SH-SY5Y (cell line): ENCODE measurements at regions not wholly inside any gene's neighbourhood (a gene's known extent, or its start where the extent isn't known, plus 50 kb on each side); places are given as distances from the start of the nearest gene placed in this dataset.

Experiments
- GATA2 ChIP-seq: IDR thresholded peaks from 2 replicates; pipeline ENCODE4 v1.6.1; 2011; ENCODE audit warnings: mild to moderate bottlenecking, low read depth, low read length
- GATA3 ChIP-seq: IDR thresholded peaks from 2 replicates; pipeline ENCODE4 v1.6.1; 2011; ENCODE audit warnings: low read depth, mild to moderate bottlenecking, low read length, moderate library complexity

DNA sequence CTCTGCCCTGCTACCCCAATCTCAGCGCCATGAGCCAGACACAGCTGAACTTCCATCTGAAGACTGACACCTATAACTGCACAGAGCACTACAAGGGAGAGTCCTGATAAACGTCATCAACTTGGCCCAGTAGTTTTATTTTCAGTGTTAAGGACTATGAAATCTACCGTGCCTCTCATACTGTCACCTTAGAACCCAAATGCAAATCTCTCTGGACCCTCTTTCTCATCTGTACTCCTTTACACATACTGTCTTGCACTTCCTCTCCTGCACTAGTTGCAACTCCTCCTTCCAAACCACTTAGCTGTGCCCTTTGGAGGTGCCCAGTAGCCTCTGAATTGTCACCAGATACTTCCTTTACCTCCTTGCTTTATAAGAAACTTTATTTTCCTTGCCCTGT, 420.2 kb upstream of the CNKSR2 start:
- TF ChIP-seq GATA2 (no peak), GATA3 (no peak)

DNA sequence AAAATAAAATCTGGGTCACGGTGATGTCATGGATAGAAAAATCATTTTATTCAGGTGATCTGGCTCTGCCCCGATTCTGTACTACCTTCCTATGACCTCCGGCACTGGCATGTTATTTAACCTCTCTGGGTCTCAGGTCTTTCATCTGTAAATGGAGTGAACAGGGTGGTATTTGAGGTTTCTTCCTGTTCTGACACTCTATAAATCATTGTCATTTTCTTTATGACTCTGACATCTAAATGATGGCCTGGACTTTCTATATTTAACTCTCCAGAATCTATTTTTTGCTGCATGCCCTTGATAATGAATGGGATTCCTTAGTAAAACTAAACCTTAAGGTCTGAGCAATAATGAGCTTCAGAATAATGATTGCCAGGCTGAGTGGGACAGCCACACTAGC, 422.0 kb upstream of the CNKSR2 start:
- TF ChIP-seq GATA3 (no peak), GATA2 (no peak)

DNA sequence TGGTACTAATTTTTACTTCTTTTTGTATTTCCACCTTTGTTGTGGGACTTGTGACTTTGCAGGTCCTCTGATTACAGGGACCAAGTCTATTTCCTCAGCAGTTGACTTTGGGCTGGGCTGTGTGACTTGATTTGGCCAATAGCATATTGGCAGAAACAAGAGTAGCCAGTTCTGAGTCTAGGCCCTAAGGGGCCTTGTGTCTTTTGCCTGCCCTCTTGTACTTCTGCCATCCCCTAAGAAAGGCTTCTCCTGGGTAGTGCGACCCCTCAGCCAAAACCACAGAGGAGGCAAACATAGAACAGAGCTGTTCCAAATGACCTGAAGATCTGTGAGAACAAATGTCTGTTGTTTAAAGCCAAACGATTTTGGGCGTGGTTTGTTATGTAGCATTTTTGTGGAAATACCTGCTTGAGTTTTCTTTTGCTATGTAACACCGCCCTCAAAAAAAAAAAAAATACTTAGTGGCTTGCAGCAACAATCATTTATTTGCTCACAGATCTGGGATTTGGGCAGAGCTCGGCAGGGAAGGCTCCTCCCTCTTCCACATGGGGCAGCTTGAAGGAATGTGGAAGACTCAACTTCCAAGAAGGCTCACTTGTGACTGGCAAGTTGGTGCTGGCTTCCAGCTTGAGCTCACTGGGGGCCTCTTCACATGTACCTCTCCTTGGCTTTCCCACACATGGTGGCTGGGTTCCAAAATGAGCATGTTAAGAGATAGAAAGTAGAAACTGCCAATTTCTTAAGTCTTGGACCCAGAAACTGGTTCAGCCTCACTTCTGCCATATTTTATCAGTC, 423.0 kb upstream of the CNKSR2 start:
- no peak for TF ChIP-seq GATA3
- no peak for TF ChIP-seq GATA2

DNA sequence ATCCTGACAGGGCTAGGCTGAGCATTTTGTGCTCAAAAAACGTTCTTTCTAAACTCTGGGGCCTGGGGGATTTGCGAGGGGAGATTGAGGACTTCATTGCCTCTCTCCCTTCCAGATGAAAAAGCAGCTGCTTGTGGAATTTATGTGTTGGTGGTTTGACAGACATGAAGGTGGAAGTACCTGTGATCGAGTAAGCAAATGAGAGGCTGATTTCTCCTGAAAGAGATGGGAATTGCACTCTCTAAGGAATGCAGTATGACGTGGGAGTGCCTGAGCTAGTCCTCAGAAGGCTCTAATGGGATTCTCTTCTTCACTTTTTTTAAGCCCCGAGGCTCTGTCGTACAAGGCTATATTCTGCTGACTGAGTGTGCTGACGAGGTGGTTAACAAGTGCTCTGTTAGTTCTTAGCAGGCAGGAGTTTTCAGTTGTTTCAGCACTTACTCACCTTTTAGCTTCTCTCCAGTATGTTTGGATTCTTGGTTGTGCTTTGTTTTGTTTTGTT, 426.8 kb upstream of the CNKSR2 start:
- TF ChIP-seq GATA2 (no peak), GATA3 (no peak)

DNA sequence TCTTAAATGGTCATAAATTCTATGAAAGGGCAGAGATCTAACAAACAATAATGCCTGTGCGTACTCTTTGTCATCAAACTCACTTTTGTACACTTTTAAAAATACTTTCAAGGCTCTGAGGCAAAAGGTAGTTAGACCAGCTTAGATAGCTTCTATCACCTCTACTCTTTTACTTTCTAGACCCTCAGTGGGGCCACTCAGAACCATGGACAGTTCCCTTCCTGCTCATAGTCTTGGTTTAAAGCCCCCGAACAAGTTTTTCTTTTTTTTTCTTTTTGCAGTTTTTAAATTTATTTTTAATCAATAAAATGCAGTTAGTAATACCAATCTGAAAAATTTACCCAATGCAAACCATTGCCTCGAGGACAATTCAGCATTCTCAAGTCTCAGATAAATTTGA, 460.5 kb upstream of the CNKSR2 start:
- TF ChIP-seq GATA3 (no peak), GATA2 (no peak)

DNA sequence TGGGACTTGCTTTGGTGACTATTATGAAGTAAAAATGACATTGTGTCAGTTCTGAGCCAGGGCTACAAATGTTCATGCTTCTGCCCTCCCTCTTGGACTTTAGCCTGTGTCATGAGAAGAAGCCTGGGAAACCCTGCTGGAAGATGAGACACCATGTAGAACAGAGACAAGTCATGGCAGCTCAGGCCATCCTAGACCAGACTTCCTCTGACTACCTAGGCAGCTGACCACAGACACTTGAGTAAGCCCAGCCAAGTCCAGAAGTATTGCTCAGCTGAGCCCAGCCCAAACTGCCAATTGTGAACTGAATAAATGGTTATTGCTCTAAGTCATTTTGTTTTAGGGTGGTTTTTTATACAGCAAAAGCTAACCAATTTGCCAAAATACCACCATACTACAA, 467.6 kb upstream of the CNKSR2 start:
- no peak for TF ChIP-seq GATA3
- TF ChIP-seq GATA2 = no peak

- TF ChIP-seq GATA2 = no peak
- no peak for TF ChIP-seq GATA3
These were observed 489.7 kb upstream of the CNKSR2 start for GRCh38 chrX:20884565-20884964.

DNA sequence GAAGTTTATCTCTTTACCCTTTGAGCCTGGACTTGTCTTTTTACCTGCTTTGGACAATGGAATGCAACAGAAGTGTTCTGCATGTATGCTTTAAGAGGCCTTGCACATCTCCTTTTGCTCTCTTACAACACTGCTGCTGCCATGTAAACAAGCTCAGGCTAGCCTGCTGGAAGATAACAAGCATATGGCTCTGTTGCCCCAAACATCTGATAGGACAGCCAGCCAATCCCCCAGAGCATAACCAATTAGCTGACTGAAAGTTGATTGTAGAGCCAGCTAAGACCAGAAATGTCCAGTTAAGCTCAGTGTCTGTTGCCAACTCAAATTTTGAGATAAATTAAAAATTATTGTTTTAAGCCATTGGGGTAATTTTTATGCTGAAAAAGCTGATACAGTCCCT, 510.6 kb upstream of the CNKSR2 start:
- no peak for TF ChIP-seq GATA3
- peak; percentile 74 for TF ChIP-seq GATA2

DNA sequence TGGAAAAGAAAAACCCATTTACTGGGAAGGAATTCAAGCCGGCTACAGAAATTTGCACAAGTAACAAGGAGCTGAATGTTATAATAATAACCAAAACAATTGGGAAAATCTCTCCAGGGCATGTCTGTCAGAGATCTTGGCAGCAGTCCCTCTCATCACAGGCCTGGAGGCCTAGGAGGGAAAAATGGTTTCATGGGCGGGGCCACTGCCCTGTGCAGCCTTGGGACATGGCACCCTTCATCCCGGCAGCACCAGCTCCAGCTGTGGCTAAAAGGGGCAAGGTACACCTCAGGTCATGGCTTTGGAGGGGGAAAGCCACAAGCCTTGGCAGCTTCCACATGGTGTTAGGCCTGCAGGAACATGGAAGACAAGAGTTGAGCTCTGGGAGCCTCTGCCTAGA, 513.1 kb upstream of the CNKSR2 start:
- TF ChIP-seq GATA3 = no peak
- TF ChIP-seq GATA2 = no peak

DNA sequence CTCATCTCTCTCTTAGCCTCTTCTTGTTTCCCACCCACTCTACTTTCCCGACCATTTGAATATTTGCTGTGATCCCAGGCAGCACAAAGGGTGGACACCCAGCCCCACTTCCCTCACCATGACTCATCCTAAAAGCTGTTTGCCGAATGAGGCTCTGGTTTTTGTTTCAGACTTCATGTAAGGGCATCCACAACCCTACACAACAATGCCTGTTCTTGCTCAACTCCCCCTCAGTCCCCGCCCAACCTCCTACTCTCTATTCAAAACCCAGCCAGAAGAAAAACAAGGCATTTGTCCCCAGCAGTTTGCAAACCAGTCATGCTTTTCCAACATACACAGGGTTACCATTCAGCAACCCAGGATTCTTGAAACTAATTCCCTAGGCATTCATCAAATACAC, 516.5 kb upstream of the CNKSR2 start:
- TF ChIP-seq GATA3 (no peak), GATA2 (no peak)

GRCh38 chrX:20838477-20838876, 535.7 kb upstream of the CNKSR2 start:
- TF ChIP-seq GATA2 = no peak
- TF ChIP-seq GATA3 = no peak

DNA sequence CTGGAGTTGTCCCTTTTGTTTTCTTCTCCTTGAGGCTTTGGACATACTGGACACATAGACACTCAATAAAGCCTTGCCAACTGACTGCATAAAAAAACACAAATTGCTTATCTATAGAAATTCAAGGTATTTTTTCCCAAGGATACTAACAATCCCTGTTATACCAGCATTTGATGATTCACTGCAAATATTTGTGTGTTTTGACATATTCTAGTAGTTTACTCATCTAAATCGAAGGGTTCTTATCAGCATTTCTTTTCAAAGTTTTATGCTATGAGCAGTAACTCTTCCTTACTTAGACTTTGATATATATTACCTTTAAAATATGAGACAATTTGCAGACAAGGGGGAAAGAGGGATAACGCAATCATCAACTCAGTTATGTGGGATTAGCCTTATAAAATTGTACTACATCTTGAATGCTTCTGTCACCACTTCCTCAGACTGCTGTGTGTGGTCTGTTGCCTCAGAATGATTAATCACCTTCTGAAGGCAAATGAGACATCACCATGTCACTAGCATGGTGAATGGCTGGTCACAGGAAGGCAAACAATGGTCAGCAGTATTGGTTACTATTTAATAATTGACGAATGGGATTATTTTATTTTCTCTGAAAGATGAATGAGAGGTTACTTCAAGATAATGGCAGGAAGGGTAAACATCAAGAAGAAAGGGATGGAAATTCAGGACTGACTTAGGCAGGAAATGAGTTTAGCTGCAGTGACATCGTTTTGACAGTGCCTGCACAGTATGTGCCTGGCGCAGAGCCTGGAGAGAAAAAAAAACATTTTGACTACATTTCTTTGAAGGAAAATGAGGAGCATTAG, 544.3 kb upstream of the CNKSR2 start:
- TF ChIP-seq GATA2 = no peak
- no peak for TF ChIP-seq GATA3

GRCh38 chrX:20825984-20826383, 548.2 kb upstream of the CNKSR2 start:
- no peak for TF ChIP-seq GATA2
- TF ChIP-seq GATA3 = no peak

DNA sequence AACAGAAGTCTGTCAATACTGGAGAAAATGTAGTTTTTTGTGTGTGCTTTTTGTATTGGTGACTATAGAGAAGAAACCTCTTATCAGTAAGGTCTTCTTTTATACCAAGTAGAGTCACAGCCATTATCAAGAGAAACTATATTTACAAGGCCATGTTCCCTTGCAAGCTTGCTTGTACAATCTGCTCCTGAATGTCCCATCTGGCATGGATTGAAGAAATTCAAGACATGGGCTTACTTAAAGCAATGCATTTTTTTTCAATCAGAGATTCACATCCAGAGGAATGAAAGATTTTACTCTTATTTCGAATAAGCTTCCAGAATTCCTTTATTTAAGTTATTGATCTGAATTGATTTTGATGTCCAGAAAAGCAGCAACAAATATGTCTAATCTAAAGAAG, 537.3 kb upstream of the RPS6KA3 start:
- TF ChIP-seq GATA3 (no peak), GATA2 (no peak)

DNA sequence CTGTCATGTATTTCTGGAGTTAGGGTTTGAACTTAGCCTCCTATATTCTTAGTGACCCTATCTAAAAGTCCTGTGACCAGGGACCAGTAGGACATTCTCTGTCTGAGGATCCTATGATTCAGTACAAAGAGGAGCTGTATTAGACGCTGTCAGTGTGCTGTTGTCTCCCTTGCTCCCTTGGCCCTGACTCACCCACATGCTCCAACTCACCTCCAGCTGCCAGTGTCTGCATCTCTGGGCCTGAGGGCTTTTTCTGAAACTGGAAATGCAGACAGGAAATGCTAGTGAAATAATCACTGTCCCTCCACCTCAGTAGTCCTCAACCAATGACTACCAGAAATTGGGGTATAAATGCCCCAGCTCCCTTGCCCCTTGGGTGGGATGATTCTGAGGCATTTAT, 535.3 kb upstream of the RPS6KA3 start:
- no peak for TF ChIP-seq GATA3
- TF ChIP-seq GATA2 = no peak
